Common myeloid progenitor, CD34-positive (primary cell): ENCODE measurements at regions not wholly inside any gene's neighbourhood (a gene's known extent, or its start where the extent isn't known, plus 50 kb on each side); places are given as distances from the start of the nearest gene placed in this dataset.

ENCODE experiments used
- CTCF ChIA-PET: fragments of 350-600 bp; sonication (Branson Sonifier 250); formaldehyde crosslinking; loops from one replicate; lab custom pipeline; 2021; ENCODE audit warnings: antibody characterized with exemption; lab: Charles Lee
- POLR2A ChIA-PET: fragments of 350-600 bp; sonication (Branson Sonifier 250); formaldehyde crosslinking; loops from one replicate; lab custom pipeline; 2021; ENCODE audit warnings: antibody characterized with exemption; lab: Charles Lee
- DNase-seq, 3 donors: peaks; one replicate each; pipeline versions ENCODE4 v3.0.0 to v3.0.0-alpha.2; 2013
- H3K27ac ChIP-seq, 2 experiments: 1 replicate in 1 of 2; 2 replicates in 1 of 2; pipeline ENCODE4 v1.7.0; 2013; ENCODE audit warnings: inconsistent platforms in 2 of 2, low read length in 2 of 2, mild to moderate bottlenecking in 2 of 2, low read depth in 1 of 2, moderate library complexity in 1 of 2; ENCODE audit not compliant: severe bottlenecking in 2 of 2, insufficient read depth in 1 of 2, poor library complexity in 1 of 2
- H3K27me3 ChIP-seq, 5 experiments: replicated peaks in 2 of 5; 1 replicate in 3 of 5; 2 replicates in 2 of 5; pipeline versions ENCODE4 v1.6.1 to v1.7.0; 2013; ENCODE audit warnings: low read length in 4 of 5, mild to moderate bottlenecking in 2 of 5, moderate library complexity in 2 of 5, inconsistent platforms in 1 of 5; ENCODE audit not compliant: insufficient read depth in 5 of 5, control insufficient read depth in 4 of 5
- H3K36me3 ChIP-seq, 4 experiments: 1 replicate in 2 of 4; 2 replicates in 2 of 4; pipeline versions ENCODE4 v1.6.1 to v1.7.0; 2013; ENCODE audit warnings: low read length in 3 of 4, control low read depth in 1 of 4, mild to moderate bottlenecking in 1 of 4; ENCODE audit not compliant: control insufficient read depth in 4 of 4, insufficient read depth in 4 of 4
- H3K4me1 ChIP-seq, 4 experiments: 1 replicate in 3 of 4; 2 replicates in 1 of 4; pipeline versions ENCODE4 v1.6.1 to v1.7.1; 2013; ENCODE audit warnings: low read length in 3 of 4, mild to moderate bottlenecking in 3 of 4, control low read depth in 1 of 4, inconsistent platforms in 1 of 4, moderate library complexity in 1 of 4; ENCODE audit not compliant: control insufficient read depth in 4 of 4, insufficient read depth in 4 of 4; ENCODE audit errors: control extremely low read depth in 1 of 4
- H3K4me3 ChIP-seq, 7 experiments: 1 replicate in 4 of 7; 2 replicates in 3 of 7; pipeline versions ENCODE4 v1.5.1 to v1.7.0; 2013; ENCODE audit warnings: mild to moderate bottlenecking in 7 of 7, low read length in 6 of 7, moderate library complexity in 6 of 7, inconsistent platforms in 2 of 7, low read depth in 2 of 7, control low read depth in 1 of 7; ENCODE audit not compliant: insufficient read depth in 4 of 7, control insufficient read depth in 1 of 7; ENCODE audit errors: extremely low read depth in 1 of 7
- H3K9me3 ChIP-seq, 5 experiments: 1 replicate in 4 of 5; 2 replicates in 1 of 5; pipeline versions ENCODE4 v1.6.1 to v1.7.1; 2013; ENCODE audit warnings: low read length in 4 of 5, mild to moderate bottlenecking in 2 of 5, inconsistent platforms in 1 of 5, low read depth in 1 of 5, moderate library complexity in 1 of 5; ENCODE audit not compliant: control insufficient read depth in 4 of 5, insufficient read depth in 2 of 5; ENCODE audit errors: control extremely low read depth in 1 of 5
- WGBS: methylation state at CpG from one replicate; pipeline ENCODE4 v1.1.5; 2013; ENCODE audit not compliant: insufficient coverage; 5-methylcytosine and 5-hydroxymethylcytosine counted together

GRCh38 chr13:105466376-105466775 lies 1069.1 kb downstream of the EFNB2 start:
- Histone ChIP-seq H3K4me3 (no peak overlapping the region), H3K9me3 (no peaks in the 10 kb centered on the region), H3K27ac (no peak overlapping the region), H3K27me3 (no peaks in the 10 kb centered on the region), H3K36me3 (no peaks in the 10 kb centered on the region), H3K4me1 (no peaks in the 10 kb centered on the region)
- no peak for DNase-seq
- POLR2A ChIA-PET = no interaction called here
- WGBS = no CpG with 5 or more reads among the region's 1 CpG
- CTCF ChIA-PET = no interaction called here

- WGBS = no CpG with 5 or more reads among the region's 1 CpG
- no peaks in the 10 kb centered on the region for H3K36me3 ChIP-seq
- no peaks in the 10 kb centered on the region for H3K4me1 ChIP-seq
- H3K4me3 ChIP-seq = no peak within 1 kb of the TSS
- POLR2A ChIA-PET = no interaction called here
- no peak for DNase-seq
- H3K27ac ChIP-seq = no peak within 1 kb of the TSS
- H3K9me3 ChIP-seq = no peaks in the 10 kb centered on the region
- no peaks in the 10 kb centered on the region for H3K27me3 ChIP-seq
- CTCF ChIA-PET = no interaction called here
Measured at GRCh38 chr13:105465745-105466144, 1069.7 kb downstream of the EFNB2 start, which contains the start of gene DAOA. TSS of gene DAOA (plus strand) at chr13:105466045.

DNA sequence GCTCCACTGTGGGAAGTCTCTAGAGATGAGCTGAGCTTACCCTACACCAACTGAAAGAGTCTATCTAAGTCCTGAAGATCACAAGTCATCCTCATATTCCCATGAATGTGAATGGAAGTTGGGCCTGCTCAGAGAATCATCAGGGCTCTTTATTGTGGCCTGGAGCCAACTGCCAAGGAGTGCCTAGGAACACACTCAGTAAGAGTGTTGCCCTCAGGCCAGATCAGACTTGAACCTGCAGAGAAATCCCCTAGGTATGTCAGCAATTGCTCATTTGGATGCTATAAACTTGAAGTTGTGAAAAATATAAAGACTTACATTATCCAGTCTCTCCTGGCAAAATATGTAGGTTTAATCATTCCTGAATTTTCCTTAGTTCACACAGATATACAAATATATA lies 1070.2 kb downstream of the EFNB2 start:
- Histone ChIP-seq H3K4me1 (no peaks in the 10 kb centered on the region), H3K27me3 (no peaks in the 10 kb centered on the region), H3K4me3 (no peak overlapping the region), H3K36me3 (no peaks in the 10 kb centered on the region), H3K27ac (no peak overlapping the region), H3K9me3 (no peaks in the 10 kb centered on the region)
- no peak for DNase-seq
- ChIA-PET POLR2A (no interaction called here), CTCF (no interaction called here)

GRCh38 chr13:105464249-105464648 lies 1071.2 kb downstream of the EFNB2 start:
- ChIA-PET POLR2A (no interaction called here), CTCF (no interaction called here)
- Histone ChIP-seq H3K27me3 (no peaks in the 10 kb centered on the region), H3K4me1 (no peaks in the 10 kb centered on the region), H3K27ac (no peak overlapping the region), H3K36me3 (no peaks in the 10 kb centered on the region), H3K4me3 (no peak overlapping the region), H3K9me3 (no peaks in the 10 kb centered on the region)
- DNase-seq = no peak
- no CpG with 5 or more reads among the region's 1 CpG for WGBS

DNA sequence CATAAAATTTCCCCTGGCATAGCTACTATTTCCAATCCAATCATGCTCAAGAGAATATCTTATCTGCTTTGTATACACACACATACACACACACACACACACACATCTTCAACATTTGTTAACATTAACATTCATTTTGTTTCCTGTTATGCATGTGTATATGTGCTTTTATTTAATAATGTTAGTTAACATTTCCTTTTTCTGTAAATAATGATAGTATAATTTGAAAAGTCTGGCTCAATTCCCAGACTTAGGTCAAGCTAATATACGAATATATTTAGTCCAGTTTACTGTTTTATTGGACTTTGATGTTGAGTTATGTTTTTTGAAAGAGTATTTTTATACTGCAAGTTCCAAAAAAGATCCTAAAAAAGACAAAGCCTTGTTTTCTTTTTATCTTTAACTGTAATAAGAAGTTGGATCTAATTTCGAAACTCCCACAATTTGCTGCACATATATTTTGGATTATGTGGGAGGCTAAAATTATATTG lies 1072.4 kb downstream of the EFNB2 start:
- no peak overlapping the region for H3K4me3 ChIP-seq
- DNase-seq = no peak
- no peak overlapping the region for H3K27ac ChIP-seq
- no peaks in the 10 kb centered on the region for H3K4me1 ChIP-seq
- ChIA-PET CTCF (no interaction called here), POLR2A (interaction anchor here (0.7 kb wide), 1 partner anchor 95 kb away, joined by 3 read pairs; no protein-coding TSS in a partner anchor)
- no peaks in the 10 kb centered on the region for H3K9me3 ChIP-seq
- no peaks in the 10 kb centered on the region for H3K36me3 ChIP-seq
- no CpG with 5 or more reads among the region's 2 CpGs for WGBS
- no peaks in the 10 kb centered on the region for H3K27me3 ChIP-seq

GRCh38 chr13:105462098-105462497 lies 1073.4 kb downstream of the EFNB2 start:
- CTCF ChIA-PET = no interaction called here
- 100% methylated on average over 4 of the region's 5 CpGs for WGBS
- Histone ChIP-seq H3K4me1 (no peaks in the 10 kb centered on the region), H3K9me3 (no peaks in the 10 kb centered on the region), H3K27me3 (no peaks in the 10 kb centered on the region), H3K4me3 (no peak overlapping the region), H3K27ac (no peak overlapping the region), H3K36me3 (no peaks in the 10 kb centered on the region)
- DNase-seq = no peak
- POLR2A ChIA-PET = no interaction called here

GRCh38 chr13:105452895-105453294 lies 1082.6 kb downstream of the EFNB2 start:
- Histone ChIP-seq H3K27me3 (no peaks in the 10 kb centered on the region), H3K4me1 (peaks cover 0 to 4% (median 0%) of the 10 kb centered on the region in 4 experiments), H3K36me3 (no peaks in the 10 kb centered on the region), H3K4me3 (no peak overlapping the region), H3K27ac (no peak overlapping the region), H3K9me3 (no peaks in the 10 kb centered on the region)
- DNase-seq = no peak
- 79% methylated on average over 1 of the region's 2 CpGs for whole genome bisulfite sequencing
- POLR2A ChIA-PET = no interaction called here
- CTCF ChIA-PET = no interaction called here
